Activated naive CD8-positive, alpha-beta T cell (primary cell): ENCODE measurements at regions not wholly inside any gene's neighbourhood (a gene's known extent, or its start where the extent isn't known, plus 50 kb on each side); places are given as distances from the start of the nearest gene placed in this dataset.

Experiments
- H3K27ac Mint-ChIP-seq: one replicate; pipeline ENCODE4 v1.8.0; 2021; ENCODE audit warnings: mixed read lengths
- H3K27me3 Mint-ChIP-seq: one replicate; pipeline ENCODE4 v1.8.0; 2021; ENCODE audit warnings: mixed read lengths
- H3K36me3 Mint-ChIP-seq: one replicate; pipeline ENCODE4 v1.8.0; 2021; ENCODE audit warnings: mixed read lengths
- H3K4me1 Mint-ChIP-seq: one replicate; pipeline ENCODE4 v1.8.0; 2021; ENCODE audit warnings: low read depth, mixed read lengths
- H3K4me3 Mint-ChIP-seq: one replicate; pipeline ENCODE4 v1.8.0; 2021; ENCODE audit warnings: mild to moderate bottlenecking, mixed read lengths
- H3K9me3 Mint-ChIP-seq: one replicate; pipeline ENCODE4 v1.8.0; 2021; ENCODE audit warnings: low read depth, mixed read lengths

- peaks cover 7% of the 10 kb centered on the region for H3K36me3 Mint-ChIP-seq
- no peaks in the 10 kb centered on the region for H3K27me3 Mint-ChIP-seq
- no peaks in the 10 kb centered on the region for H3K9me3 Mint-ChIP-seq
- H3K4me1 Mint-ChIP-seq = no peaks in the 10 kb centered on the region
- H3K27ac Mint-ChIP-seq = no peak overlapping the region
- H3K4me3 Mint-ChIP-seq = no peak overlapping the region
Measured at GRCh38 chr3:113051787-113052186, 61.0 kb downstream of the GTPBP8 start.

- Mint-ChIP-seq H3K27me3 (no peaks in the 10 kb centered on the region), H3K4me3 (no peak overlapping the region), H3K36me3 (peaks cover 16% of the 10 kb centered on the region), H3K9me3 (no peaks in the 10 kb centered on the region), H3K4me1 (no peaks in the 10 kb centered on the region), H3K27ac (no peak overlapping the region)
Measured at GRCh38 chr3:113053169-113053568, 62.4 kb downstream of the GTPBP8 start.

- peaks cover 16% of the 10 kb centered on the region for H3K36me3 Mint-ChIP-seq
- no peaks in the 10 kb centered on the region for H3K4me1 Mint-ChIP-seq
- no peak overlapping the region for H3K27ac Mint-ChIP-seq
- H3K27me3 Mint-ChIP-seq = no peaks in the 10 kb centered on the region
- no peak overlapping the region for H3K4me3 Mint-ChIP-seq
- H3K9me3 Mint-ChIP-seq = no peaks in the 10 kb centered on the region
Measured at GRCh38 chr3:113054552-113054951, 63.8 kb downstream of the GTPBP8 start.

- Mint-ChIP-seq H3K4me1 (no peaks in the 10 kb centered on the region), H3K27me3 (no peaks in the 10 kb centered on the region), H3K9me3 (no peaks in the 10 kb centered on the region), H3K4me3 (no peak overlapping the region), H3K36me3 (peaks cover 16% of the 10 kb centered on the region), H3K27ac (no peak overlapping the region)
Measured at GRCh38 chr3:113055201-113055600, 64.4 kb downstream of the GTPBP8 start.

DNA sequence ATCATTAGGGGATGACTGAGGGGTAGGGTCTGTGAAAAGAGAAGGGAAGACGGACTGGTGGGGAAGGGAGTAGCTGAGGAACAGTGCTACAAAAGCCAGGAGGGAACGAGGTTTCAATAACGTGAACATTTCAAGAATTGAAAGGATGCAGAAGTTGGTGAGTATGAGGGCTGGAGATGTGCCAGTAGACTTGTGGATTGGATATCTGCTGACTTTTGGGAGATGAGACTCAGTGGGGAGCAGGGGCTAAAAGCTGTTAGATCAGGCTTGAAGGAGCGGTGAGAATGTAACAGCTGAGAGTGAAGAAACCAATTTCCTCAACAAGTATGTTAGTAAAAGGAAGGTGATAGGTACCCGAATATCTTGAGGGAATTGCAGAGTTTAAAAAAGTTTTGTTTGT, 65.2 kb downstream of the GTPBP8 start:
- H3K4me1 Mint-ChIP-seq = no peaks in the 10 kb centered on the region
- peaks cover 18% of the 10 kb centered on the region for H3K36me3 Mint-ChIP-seq
- no peak overlapping the region for H3K4me3 Mint-ChIP-seq
- no peaks in the 10 kb centered on the region for H3K27me3 Mint-ChIP-seq
- H3K9me3 Mint-ChIP-seq = no peaks in the 10 kb centered on the region
- H3K27ac Mint-ChIP-seq = no peak overlapping the region

- H3K4me1 Mint-ChIP-seq = no peaks in the 10 kb centered on the region
- H3K27me3 Mint-ChIP-seq = no peaks in the 10 kb centered on the region
- peaks cover 22% of the 10 kb centered on the region for H3K36me3 Mint-ChIP-seq
- H3K9me3 Mint-ChIP-seq = no peaks in the 10 kb centered on the region
- H3K4me3 Mint-ChIP-seq = no peak overlapping the region
- no peak overlapping the region for H3K27ac Mint-ChIP-seq
Measured at GRCh38 chr3:113057117-113057516, 66.3 kb downstream of the GTPBP8 start.

DNA sequence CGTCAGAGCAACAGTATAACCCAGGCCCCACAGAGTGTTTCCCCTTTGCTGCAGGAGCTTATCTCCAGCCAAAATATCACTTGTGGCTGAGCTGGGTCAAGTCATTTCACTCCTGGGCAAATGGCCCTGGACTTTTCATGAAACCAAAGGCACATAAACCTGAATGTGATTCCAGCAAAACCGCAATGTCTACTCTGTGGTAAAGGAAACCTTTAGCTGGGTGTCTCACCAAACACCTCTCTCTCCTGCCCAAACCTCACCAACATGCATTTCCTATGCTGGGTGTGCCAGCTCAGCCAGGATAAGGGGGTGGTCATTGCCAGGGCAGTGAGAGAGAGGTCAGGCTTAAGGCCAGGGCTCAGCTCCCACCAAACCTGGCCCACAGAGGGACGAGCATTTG, 67.4 kb downstream of the GTPBP8 start:
- Mint-ChIP-seq H3K9me3 (no peaks in the 10 kb centered on the region), H3K4me3 (no peak overlapping the region), H3K27me3 (no peaks in the 10 kb centered on the region), H3K36me3 (peaks cover 30% of the 10 kb centered on the region), H3K27ac (no peak overlapping the region), H3K4me1 (no peaks in the 10 kb centered on the region)

DNA sequence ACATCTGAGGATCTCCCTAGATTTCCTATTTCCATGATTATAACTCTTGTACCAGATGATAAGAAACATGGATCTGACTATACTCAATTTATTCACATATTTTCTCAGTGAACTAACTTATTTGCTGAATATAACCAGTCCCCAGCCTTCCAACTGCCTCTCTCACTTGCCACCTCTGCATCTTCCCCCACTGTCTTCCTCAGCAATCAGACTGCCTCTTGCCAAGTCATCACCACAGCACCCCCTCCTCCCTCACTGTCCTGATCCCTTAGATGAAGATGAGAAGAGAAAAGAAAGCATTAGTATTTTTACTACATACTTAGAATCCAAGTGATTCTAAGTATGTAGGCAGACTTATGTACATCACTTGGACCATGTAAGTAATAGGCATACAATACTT, 71.9 kb downstream of the GTPBP8 start:
- H3K27ac Mint-ChIP-seq = no peak overlapping the region
- H3K36me3 Mint-ChIP-seq = peaks cover 50% of the 10 kb centered on the region
- H3K27me3 Mint-ChIP-seq = no peaks in the 10 kb centered on the region

DNA sequence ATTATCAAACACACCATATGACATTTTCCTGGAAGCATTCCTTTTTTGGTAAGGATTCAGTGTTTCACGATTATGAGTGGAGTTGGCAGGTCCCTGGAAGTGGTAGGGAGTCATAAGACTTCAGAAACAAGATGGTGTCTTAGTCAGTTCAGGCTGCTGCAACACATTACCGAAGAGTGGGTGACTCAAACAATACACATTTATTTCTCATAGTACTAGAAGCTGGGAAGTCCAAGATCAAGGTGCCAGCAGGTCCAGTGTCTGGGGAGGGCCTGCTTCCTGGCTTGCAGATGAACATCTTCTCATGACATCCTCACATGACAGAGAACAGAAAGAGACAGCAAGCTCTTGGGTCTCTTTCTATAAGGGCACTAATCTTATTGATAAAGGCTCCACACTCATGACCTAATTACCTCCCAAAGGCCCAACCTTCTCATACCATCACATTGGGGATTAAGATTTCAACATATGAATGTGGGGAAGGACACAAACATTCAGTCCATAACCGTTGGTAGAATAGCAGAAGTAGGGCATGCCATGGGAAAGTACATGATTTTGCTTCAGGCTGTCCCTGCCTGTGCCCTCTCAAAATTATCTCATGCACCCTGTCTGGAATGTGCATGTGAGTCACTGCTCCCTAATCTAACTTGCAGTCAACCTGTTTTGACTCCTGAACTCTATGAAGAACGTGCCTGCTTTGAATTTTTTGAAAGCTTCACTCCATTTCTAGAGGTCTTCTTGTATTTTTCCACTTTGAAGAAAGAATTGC, 72.5 kb downstream of the GTPBP8 start:
- Mint-ChIP-seq H3K4me3 (no peak overlapping the region), H3K36me3 (peaks cover 48% of the 10 kb centered on the region), H3K4me1 (no peaks in the 10 kb centered on the region), H3K27me3 (no peaks in the 10 kb centered on the region), H3K9me3 (no peaks in the 10 kb centered on the region), H3K27ac (no peak overlapping the region)

More for the DNA sequence above, 71.9 kb downstream of the GTPBP8 start:
- H3K4me3 Mint-ChIP-seq = no peak overlapping the region
- H3K4me1 Mint-ChIP-seq = no peaks in the 10 kb centered on the region
- H3K9me3 Mint-ChIP-seq = no peaks in the 10 kb centered on the region

DNA sequence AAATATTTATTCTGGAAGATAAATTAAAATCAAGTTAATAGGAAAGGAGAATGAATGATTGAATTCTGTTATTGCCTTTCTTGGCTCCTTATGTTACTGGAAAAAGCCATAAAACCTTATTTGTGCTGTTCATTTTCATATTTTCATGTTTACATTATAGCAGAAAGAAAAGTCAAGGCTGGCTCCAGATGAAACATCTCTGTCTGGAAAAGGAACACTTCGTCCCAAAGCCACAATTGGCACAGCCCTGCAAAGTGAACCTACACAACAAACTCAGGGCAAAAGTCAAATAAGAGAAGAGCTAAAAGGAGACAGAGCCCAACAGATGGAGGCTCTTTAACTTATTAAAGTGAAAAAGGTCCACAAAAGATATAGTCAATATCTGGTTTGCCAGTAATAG, 73.4 kb downstream of the GTPBP8 start:
- Mint-ChIP-seq H3K27ac (no peak overlapping the region), H3K9me3 (no peaks in the 10 kb centered on the region), H3K4me3 (no peak overlapping the region), H3K27me3 (no peaks in the 10 kb centered on the region), H3K4me1 (no peaks in the 10 kb centered on the region), H3K36me3 (peaks cover 48% of the 10 kb centered on the region)

- Mint-ChIP-seq H3K27ac (no peak overlapping the region), H3K4me3 (no peak overlapping the region), H3K9me3 (no peaks in the 10 kb centered on the region), H3K36me3 (peaks cover 48% of the 10 kb centered on the region), H3K27me3 (no peaks in the 10 kb centered on the region), H3K4me1 (no peaks in the 10 kb centered on the region)
Measured at GRCh38 chr3:113065336-113065735, 74.6 kb downstream of the GTPBP8 start.

GRCh38 chr3:113070072-113070640, 79.4 kb downstream of the GTPBP8 start:
- Mint-ChIP-seq H3K4me1 (no peaks in the 10 kb centered on the region), H3K36me3 (peaks cover 27% of the 10 kb centered on the region), H3K4me3 (no peak overlapping the region), H3K27ac (no peak overlapping the region), H3K27me3 (no peaks in the 10 kb centered on the region), H3K9me3 (no peaks in the 10 kb centered on the region)

DNA sequence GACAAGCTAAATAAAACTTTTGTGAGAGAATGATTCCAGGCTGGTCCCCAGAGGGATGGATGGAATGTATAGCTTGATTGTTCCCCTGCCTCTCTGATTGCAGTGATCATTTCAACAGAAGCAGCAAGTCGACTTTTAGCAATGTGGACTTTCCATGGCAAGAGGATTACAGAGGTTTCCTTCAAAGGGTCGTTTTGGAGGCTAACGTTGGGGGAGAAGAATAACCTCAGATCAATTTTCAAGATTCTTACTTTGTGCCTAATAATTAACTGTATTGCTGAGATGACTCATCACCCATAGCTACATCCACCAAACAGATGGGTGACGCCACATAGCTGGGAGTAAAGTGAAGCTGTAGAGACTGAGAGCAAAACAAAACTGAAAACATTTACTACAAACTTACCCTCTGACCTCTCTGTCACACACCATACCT, 79.9 kb downstream of the GTPBP8 start:
- Mint-ChIP-seq H3K4me1 (no peaks in the 10 kb centered on the region), H3K9me3 (no peaks in the 10 kb centered on the region), H3K4me3 (no peak overlapping the region), H3K27me3 (no peaks in the 10 kb centered on the region), H3K36me3 (peaks cover 23% of the 10 kb centered on the region), H3K27ac (no peak overlapping the region)

- no peaks in the 10 kb centered on the region for H3K4me1 Mint-ChIP-seq
Measured at GRCh38 chr3:113075588-113075987, 84.8 kb downstream of the GTPBP8 start.

DNA sequence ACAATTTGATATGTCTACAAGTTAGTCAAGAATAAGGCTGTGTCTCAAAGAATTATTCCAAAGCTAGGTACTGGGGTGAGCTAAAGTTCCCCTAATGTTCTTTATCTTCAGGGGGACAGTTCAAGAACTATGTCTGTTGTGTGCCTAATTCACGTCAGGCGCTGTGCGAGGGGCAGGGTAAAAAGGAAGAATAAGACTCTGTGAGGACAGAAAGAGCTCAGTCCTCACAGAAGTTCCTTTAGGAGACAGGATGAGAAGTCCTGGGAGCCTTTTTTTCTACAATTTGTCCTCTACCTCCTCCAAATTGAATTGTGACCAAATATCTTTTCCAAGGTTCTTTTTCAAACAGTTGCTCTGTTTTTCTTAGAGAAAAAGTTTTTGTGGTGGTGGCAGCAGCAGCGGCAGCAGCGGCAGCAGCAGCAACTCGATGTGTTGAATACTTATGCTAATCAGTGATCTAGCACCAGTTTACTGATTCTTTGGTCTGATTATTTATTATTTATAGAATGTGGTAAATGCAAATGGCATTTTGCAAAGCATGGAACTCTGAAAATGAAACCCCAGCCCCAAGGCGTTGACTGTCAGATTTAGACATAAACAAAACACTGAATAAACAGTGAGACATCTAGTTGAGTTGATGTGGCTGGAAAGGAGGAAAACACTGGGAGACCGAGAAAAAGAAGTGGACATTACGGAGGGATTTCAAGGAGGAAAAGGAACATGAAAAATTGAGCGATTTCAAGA, 88.6 kb downstream of the GTPBP8 start:
- H3K36me3 Mint-ChIP-seq = peaks cover 7% of the 10 kb centered on the region
- no peak overlapping the region for H3K4me3 Mint-ChIP-seq
- H3K27me3 Mint-ChIP-seq = no peaks in the 10 kb centered on the region
- H3K27ac Mint-ChIP-seq = no peak overlapping the region
- no peaks in the 10 kb centered on the region for H3K4me1 Mint-ChIP-seq
- no peaks in the 10 kb centered on the region for H3K9me3 Mint-ChIP-seq

More at GRCh38 chr3:113075588-113075987, 84.8 kb downstream of the GTPBP8 start:
- Mint-ChIP-seq H3K36me3 (peaks cover 10% of the 10 kb centered on the region), H3K4me3 (no peak overlapping the region), H3K9me3 (no peaks in the 10 kb centered on the region), H3K27me3 (no peaks in the 10 kb centered on the region), H3K27ac (no peak overlapping the region)
